Naive thymus-derived CD8-positive, alpha-beta T cell (primary cell): ENCODE measurements at regions not wholly inside any gene's neighbourhood (a gene's known extent, or its start where the extent isn't known, plus 50 kb on each side); places are given as distances from the start of the nearest gene placed in this dataset.

Experiments
- ATAC-seq, 2 donors: fragments of 150-1000 bp; cut with Tn5 transposase in 1 of 2; sonication (Bioruptor Pico), chemical (Tn5 transposase) in 1 of 2; 1 replicate in 1 of 2; 2 replicates in 1 of 2; pipeline ENCODE4 v1.10.0; 2021; ENCODE audit warnings: mild to moderate bottlenecking in 2 of 2, moderate library complexity in 2 of 2
- POLR2A ChIA-PET: fragments of 350-600 bp; sonication (Branson Sonifier 250); formaldehyde crosslinking; loops from one replicate; lab custom pipeline; 2021; ENCODE audit warnings: antibody characterized with exemption; lab: Charles Lee
- DNase-seq, 10 donors: peaks; one replicate each; pipeline versions ENCODE4 v3.0.0 to v3.0.0-alpha.2; 2020 to 2022
- H3K27ac Mint-ChIP-seq, 10 donors: one replicate each; pipeline ENCODE4 v1.8.0; 2020 to 2022; ENCODE audit warnings: mild to moderate bottlenecking in 10 of 10, mixed read lengths in 10 of 10, moderate library complexity in 4 of 10, inconsistent platforms in 1 of 10
- H3K27me3 Mint-ChIP-seq, 5 donors: one replicate each; pipeline ENCODE4 v1.8.0; 2021 to 2022; ENCODE audit warnings: mixed read lengths in 5 of 5
- H3K36me3 Mint-ChIP-seq, 3 donors: one replicate each; pipeline ENCODE4 v1.8.0; 2020 to 2022; ENCODE audit warnings: mixed read lengths in 3 of 3, mild to moderate bottlenecking in 2 of 3, inconsistent platforms in 1 of 3
- H3K4me1 Mint-ChIP-seq, 4 donors: one replicate each; pipeline ENCODE4 v1.8.0; 2021 to 2022; ENCODE audit warnings: mixed read lengths in 4 of 4
- H3K4me3 Mint-ChIP-seq, 10 donors: one replicate each; pipeline ENCODE4 v1.8.0; 2020 to 2022; ENCODE audit warnings: mild to moderate bottlenecking in 10 of 10, mixed read lengths in 10 of 10, moderate library complexity in 6 of 10, inconsistent platforms in 1 of 10
- H3K9me3 Mint-ChIP-seq, 9 donors: one replicate each; pipeline ENCODE4 v1.8.0; 2020 to 2022; ENCODE audit warnings: mixed read lengths in 9 of 9, mild to moderate bottlenecking in 3 of 9, inconsistent platforms in 1 of 9, moderate library complexity in 1 of 9

DNA sequence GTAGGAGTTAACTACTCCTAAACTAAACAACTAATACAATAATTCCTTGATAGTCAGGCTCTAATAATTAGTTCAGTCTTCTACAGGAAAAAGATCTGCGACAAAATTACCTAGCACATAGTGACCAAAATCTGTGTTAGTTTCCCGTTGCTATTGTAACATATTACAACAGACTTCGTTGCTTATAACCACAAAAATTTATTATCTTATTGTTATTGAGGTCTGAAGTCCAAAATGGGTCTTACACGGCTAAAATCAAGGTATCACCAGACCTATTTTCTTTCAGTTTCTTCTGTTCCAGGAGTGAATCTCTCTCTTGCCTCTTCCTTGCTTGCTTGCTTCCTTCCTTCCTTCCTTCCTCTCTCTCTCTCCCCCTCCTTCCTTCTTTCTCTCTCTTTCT, 993.6 kb upstream of the SPRY2 start:
- Mint-ChIP-seq H3K27me3 (no peaks in the 10 kb centered on the region), H3K9me3 (peaks cover 0 to 11% (median 7%) of the 10 kb centered on the region in 9 donors), H3K27ac (no peak overlapping the region), H3K4me1 (no peaks in the 10 kb centered on the region), H3K4me3 (no peak overlapping the region), H3K36me3 (no peaks in the 10 kb centered on the region)
- no peak for DNase-seq
- POLR2A ChIA-PET = no interaction called here
- no peak for ATAC-seq

DNA sequence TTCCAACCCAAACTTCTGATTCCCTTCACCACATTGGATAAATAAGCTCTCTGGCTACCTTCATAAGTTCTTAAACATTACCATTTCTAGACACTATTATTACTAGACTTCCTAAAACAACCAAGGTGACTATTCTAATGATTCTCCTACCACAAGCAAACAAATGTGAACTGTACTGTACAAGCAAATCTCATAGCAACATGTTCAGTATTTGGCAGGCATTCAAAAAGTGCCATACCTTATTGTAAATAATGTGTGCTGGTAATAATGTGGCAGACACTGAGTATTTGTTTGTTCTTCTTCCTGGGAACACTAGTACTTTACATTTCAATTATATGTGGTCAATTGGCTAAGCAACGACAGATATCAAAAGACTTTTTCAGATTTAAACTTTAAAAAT, 986.0 kb upstream of the SPRY2 start:
- Mint-ChIP-seq H3K4me3 (no peak overlapping the region), H3K27me3 (no peaks in the 10 kb centered on the region), H3K9me3 (peaks cover 0 to 14% (median 7%) of the 10 kb centered on the region in 9 donors), H3K4me1 (no peaks in the 10 kb centered on the region), H3K36me3 (no peaks in the 10 kb centered on the region), H3K27ac (no peak overlapping the region)
- POLR2A ChIA-PET = no interaction called here
- DNase-seq (no peak), ATAC-seq (no peak)

DNA sequence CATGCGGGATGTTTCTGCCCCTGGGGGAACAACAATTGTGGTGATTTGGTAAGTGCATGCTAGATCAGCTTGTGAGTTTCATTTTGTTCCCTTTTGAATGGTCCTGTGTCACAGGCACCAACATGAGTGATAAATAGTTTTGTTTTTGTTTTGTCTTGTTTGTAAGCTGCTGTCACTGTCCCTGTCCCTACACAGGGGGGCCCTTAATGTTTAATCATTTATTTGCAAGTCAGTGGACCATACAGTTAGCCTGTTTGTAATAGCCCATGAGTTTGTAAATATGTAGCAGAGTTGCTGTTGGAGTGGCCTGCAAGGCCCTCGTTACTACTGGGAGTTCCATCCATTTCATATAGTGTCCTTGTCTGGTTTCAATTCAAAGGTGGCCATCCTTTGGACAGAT, 979.6 kb upstream of the SPRY2 start:
- no peak overlapping the region for H3K4me3 Mint-ChIP-seq
- no peak overlapping the region for H3K27ac Mint-ChIP-seq
- POLR2A ChIA-PET = no interaction called here
- no peaks in the 10 kb centered on the region for H3K27me3 Mint-ChIP-seq
- peaks cover 0 to 19% (median 0%) of the 10 kb centered on the region in 9 donors for H3K9me3 Mint-ChIP-seq
- DNase-seq (no peak), ATAC-seq (no peak)
- H3K4me1 Mint-ChIP-seq = no peaks in the 10 kb centered on the region
- no peaks in the 10 kb centered on the region for H3K36me3 Mint-ChIP-seq

DNA sequence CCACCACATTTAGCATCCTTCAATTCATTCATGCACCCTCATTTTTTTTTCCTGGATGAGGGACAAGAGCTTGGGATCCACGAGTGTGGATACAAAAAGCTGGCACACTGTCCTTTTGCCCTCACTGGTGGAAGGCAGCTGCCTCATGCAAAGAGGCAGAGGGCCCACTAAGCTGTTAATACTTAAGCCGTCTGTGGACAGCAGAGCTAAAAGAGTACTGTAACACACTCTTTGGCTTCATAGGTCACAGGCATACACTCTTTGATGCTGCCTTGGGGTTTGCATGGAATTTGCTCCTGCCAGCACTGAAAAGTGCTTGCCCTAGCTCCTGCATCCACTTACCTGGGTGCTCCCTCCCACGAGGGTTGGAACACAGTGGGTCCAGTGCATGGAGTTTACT, 978.4 kb upstream of the SPRY2 start:
- no peaks in the 10 kb centered on the region for H3K4me1 Mint-ChIP-seq
- DNase-seq (no peak), ATAC-seq (no peak)
- peaks cover 0 to 22% (median 0%) of the 10 kb centered on the region in 9 donors for H3K9me3 Mint-ChIP-seq
- no peak overlapping the region for H3K27ac Mint-ChIP-seq
- POLR2A ChIA-PET = no interaction called here
- no peak overlapping the region for H3K4me3 Mint-ChIP-seq
- H3K27me3 Mint-ChIP-seq = no peaks in the 10 kb centered on the region
- H3K36me3 Mint-ChIP-seq = no peaks in the 10 kb centered on the region

DNA sequence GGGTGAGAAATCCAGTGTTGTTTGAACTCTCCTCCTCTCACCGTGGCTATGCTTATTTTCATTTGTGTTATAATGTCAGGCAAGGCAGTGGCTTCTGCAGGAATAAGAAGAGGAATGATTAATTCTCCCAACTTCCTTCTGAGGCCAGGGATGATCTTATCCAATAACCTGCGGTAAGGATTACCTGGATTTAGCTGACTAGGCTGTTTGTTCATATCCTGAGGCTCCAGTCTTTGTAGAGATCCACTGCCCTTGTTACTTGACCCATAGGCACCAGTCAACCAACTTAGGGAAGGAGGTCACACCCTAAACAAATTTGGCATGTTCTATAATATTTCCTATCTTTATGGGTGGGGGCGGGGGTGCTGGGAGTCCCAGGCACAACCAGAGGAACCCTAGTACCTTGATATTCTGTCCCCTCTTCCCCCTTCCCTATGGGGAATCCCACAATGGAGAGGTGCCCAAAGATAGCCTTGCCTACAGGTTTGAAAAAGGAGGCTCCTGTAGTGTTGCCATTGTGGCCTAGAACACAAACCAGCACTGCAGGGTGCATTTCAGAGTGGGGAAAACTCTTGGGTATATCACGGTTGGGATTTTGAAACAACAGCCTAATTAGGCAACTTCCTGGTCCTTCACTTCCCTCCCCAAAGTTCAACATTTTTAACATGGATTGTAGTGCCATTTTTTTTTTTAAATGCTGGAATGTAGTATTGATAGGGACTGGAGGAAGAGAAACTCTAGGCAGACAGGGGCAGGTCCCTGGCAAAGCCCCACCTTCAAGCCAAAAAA, 977.5 kb upstream of the SPRY2 start:
- H3K27ac Mint-ChIP-seq = no peak overlapping the region
- POLR2A ChIA-PET = no interaction called here
- peaks cover 0 to 19% (median 0%) of the 10 kb centered on the region in 9 donors for H3K9me3 Mint-ChIP-seq
- H3K36me3 Mint-ChIP-seq = no peaks in the 10 kb centered on the region
- DNase-seq = no peak
- H3K4me3 Mint-ChIP-seq = no peak overlapping the region
- H3K4me1 Mint-ChIP-seq = no peaks in the 10 kb centered on the region
- no peak for ATAC-seq
- no peaks in the 10 kb centered on the region for H3K27me3 Mint-ChIP-seq

DNA sequence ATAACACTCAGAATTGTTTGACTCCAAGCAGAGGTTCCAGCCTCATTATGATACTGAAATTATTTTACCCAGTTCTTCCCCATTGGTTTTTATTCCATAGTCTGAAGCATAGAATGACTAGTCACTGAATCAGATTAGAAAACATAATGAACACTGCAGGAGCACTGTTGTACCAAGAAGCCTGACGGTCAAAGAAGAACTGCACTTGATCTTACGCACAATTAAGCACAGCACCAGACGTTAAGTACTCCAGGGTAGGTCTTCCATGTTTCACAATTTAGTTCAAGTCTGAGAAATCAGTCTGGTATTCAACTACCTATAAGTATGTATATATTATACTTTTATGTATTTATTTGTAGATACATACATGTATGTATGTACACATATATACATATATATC, 973.5 kb upstream of the SPRY2 start:
- no peaks in the 10 kb centered on the region for H3K27me3 Mint-ChIP-seq
- no peaks in the 10 kb centered on the region for H3K4me1 Mint-ChIP-seq
- no peak overlapping the region for H3K27ac Mint-ChIP-seq
- H3K9me3 Mint-ChIP-seq = peaks cover 0 to 18% (median 0%) of the 10 kb centered on the region in 9 donors
- POLR2A ChIA-PET = no interaction called here
- no peaks in the 10 kb centered on the region for H3K36me3 Mint-ChIP-seq
- no peak overlapping the region for H3K4me3 Mint-ChIP-seq
- ATAC-seq = no peak
- no peak for DNase-seq

DNA sequence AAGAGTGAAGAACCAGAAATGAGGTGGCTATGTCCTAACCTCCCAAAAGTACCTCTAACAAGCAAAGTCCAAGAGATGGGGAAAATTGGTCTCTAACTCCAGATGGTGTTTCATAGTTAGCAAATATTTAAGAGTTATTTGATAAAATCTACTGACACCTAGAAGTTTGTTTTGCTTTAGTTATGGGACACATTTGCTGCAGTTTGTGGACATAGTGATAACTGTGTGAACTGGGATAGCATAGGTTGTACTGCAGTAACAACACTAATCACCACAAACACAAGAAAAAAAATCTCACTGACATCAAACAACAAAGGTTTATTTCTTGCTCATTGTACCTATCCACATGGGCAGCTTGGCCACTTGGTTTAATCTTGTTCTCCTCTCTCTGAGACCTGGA, 965.0 kb upstream of the SPRY2 start:
- no peaks in the 10 kb centered on the region for H3K4me1 Mint-ChIP-seq
- POLR2A ChIA-PET = interaction anchor here (0.7 kb wide), 1 partner anchor 63 kb away, joined by 3 read pairs; no protein-coding TSS in a partner anchor
- no peak overlapping the region for H3K4me3 Mint-ChIP-seq
- H3K27me3 Mint-ChIP-seq = no peaks in the 10 kb centered on the region
- H3K9me3 Mint-ChIP-seq = peaks cover 0 to 19% (median 3%) of the 10 kb centered on the region in 9 donors
- ATAC-seq (no peak), DNase-seq (no peak)
- no peak overlapping the region for H3K27ac Mint-ChIP-seq
- no peaks in the 10 kb centered on the region for H3K36me3 Mint-ChIP-seq

DNA sequence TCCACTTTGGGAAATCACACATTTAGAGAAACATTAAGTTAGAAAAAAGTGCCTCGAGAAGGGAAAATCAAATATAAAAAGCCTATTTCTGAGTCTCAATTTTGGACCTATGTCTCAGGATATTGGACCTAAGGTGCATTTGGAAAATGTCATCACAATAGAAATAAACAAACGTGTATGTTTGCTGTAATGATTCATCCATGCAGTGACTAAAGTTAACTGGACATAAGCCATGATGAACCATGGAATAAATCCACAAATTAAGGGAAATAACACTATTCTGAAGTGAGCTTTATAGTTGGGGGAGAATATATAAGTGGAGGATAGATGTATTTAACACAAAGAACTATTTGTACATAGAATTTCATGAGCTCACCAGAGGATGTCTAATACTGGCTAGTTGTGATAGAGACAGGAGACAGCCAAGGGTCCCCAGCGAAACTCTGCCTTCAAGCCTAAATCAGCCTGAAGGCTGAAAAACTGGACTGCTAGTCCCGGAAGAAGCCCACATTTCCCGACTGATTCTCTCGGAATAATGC, 963.3 kb upstream of the SPRY2 start:
- Mint-ChIP-seq H3K27me3 (no peaks in the 10 kb centered on the region), H3K4me1 (no peaks in the 10 kb centered on the region), H3K36me3 (no peaks in the 10 kb centered on the region), H3K4me3 (no peak overlapping the region), H3K9me3 (peaks cover 0 to 19% (median 3%) of the 10 kb centered on the region in 9 donors), H3K27ac (no peak overlapping the region)
- no peak for DNase-seq
- POLR2A ChIA-PET = no interaction called here
- ATAC-seq = no peak

DNA sequence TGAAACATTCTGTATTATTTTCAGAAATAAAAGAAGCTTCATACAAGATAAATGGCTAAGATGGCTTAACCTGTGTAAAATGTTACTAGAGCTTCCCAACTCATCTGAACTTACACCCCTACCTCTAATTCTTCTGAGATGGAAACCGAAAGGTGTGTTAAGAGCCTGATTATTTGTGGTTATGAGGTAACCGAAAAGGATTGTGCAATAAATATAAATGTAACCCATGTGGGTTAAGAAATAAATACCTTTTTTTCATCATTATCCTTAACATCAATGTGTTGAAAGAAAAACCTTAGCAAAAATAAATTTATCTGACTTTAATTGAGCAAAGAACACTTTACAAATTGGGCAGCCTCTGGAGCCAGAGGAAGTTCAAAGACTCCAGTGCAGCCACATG, 961.8 kb upstream of the SPRY2 start:
- no peaks in the 10 kb centered on the region for H3K4me1 Mint-ChIP-seq
- ATAC-seq (no peak), DNase-seq (no peak)
- no peaks in the 10 kb centered on the region for H3K27me3 Mint-ChIP-seq
- POLR2A ChIA-PET = no interaction called here
- no peak overlapping the region for H3K4me3 Mint-ChIP-seq
- H3K36me3 Mint-ChIP-seq = no peaks in the 10 kb centered on the region
- H3K27ac Mint-ChIP-seq = no peak overlapping the region
- H3K9me3 Mint-ChIP-seq = peaks cover 0 to 18% (median 3%) of the 10 kb centered on the region in 9 donors

DNA sequence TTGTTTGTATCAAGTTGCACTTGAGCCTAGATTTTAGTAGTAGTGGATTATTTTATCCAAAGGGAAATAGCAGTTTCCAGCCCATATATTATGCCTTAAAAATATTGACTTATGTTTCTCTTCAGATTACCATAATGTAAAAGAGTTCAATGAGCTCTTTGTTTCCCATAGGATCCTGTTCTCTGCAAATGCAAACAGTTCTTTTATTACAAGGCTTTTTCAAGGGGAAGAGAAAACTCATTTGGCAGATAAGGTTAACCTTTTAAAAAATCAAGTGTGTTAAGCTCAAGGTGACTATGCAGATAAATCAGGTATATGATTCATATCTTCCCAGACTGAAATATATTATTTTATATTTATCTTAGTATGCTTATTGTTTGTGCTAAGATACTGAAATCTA, 961.2 kb upstream of the SPRY2 start:
- no peaks in the 10 kb centered on the region for H3K27me3 Mint-ChIP-seq
- ATAC-seq (no peak), DNase-seq (no peak)
- H3K36me3 Mint-ChIP-seq = no peaks in the 10 kb centered on the region
- H3K27ac Mint-ChIP-seq = no peak overlapping the region
- no peaks in the 10 kb centered on the region for H3K4me1 Mint-ChIP-seq
- no peak overlapping the region for H3K4me3 Mint-ChIP-seq
- peaks cover 0 to 14% (median 3%) of the 10 kb centered on the region in 9 donors for H3K9me3 Mint-ChIP-seq
- POLR2A ChIA-PET = no interaction called here

DNA sequence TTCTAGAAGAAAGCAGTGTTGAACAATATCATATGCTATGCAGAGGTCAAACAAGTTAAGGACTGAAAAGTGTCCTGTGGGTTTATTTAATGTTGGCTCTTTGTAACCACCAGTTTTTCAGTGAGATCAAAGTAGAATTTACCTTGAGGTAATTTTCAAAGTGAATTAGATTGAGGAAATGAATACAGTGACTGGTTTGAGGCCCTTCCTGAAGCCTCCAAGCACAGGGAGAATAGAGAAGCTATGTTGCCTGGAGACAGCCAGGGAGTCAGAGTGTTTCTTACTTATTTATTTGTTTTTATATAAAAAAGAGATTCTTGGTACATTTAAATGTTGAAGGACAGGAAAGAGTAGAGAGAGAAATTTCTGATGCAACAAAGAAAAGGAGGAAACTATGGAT, 954.3 kb upstream of the SPRY2 start:
- POLR2A ChIA-PET = no interaction called here
- Mint-ChIP-seq H3K4me3 (no peak overlapping the region), H3K9me3 (peaks cover 0 to 9% (median 4%) of the 10 kb centered on the region in 9 donors), H3K36me3 (no peaks in the 10 kb centered on the region), H3K27me3 (no peaks in the 10 kb centered on the region), H3K27ac (no peak overlapping the region), H3K4me1 (no peaks in the 10 kb centered on the region)
- no peak for ATAC-seq
- no peak for DNase-seq

DNA sequence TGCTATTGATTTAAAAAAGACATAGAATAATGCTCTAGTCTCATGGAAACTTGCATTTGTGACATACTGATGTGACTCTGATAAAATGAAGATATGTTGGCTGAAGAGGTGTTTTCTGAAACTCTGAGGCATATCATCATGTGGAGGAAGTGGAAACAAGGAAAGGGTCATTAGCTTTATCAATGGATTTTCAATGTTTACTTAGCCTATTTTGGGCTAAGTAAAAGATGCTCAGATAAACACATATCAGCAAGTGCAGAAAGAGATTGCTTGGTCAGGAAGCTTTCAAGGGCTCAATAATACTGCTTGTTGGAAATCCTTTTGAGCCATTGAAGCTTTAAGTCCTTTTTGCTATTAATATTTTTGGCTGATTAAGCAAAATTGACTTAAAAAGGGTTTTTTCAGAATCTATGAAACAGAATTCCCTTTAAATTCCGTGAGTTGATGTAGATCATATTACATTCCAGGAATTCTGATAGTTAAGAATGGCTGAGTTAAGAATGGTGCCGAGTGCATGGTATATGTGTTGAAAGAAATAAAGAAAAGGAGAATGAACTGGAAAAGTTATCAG, 952.8 kb upstream of the SPRY2 start:
- DNase-seq (no peak), ATAC-seq (no peak)
- Mint-ChIP-seq H3K36me3 (no peaks in the 10 kb centered on the region), H3K27me3 (no peaks in the 10 kb centered on the region), H3K4me1 (no peaks in the 10 kb centered on the region), H3K9me3 (peaks cover 0 to 7% (median 4%) of the 10 kb centered on the region in 9 donors), H3K4me3 (no peak overlapping the region), H3K27ac (no peak overlapping the region)
- POLR2A ChIA-PET = no interaction called here

DNA sequence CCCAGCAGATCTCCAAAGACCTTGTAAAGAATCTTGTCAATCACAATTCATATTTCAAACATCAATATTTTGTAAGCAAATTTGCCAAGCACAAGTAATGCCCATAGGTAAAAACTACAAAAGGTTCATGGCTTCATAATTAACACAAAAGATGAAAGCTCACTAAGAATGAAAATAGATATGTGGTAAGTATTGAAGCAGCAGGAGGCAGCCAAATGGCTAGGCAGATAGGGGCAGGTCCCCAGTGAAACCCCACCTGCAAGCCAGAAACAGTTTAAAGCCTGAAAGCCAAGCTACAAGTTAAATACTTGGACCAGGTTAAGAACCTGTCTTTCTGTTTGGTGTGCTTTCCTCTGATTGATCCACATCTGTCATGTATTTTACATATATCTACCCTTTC, 942.6 kb upstream of the SPRY2 start:
- Mint-ChIP-seq H3K4me1 (no peaks in the 10 kb centered on the region), H3K27me3 (no peaks in the 10 kb centered on the region), H3K36me3 (no peaks in the 10 kb centered on the region), H3K4me3 (no peak overlapping the region), H3K9me3 (peaks cover 0 to 23% (median 8%) of the 10 kb centered on the region in 9 donors), H3K27ac (no peak overlapping the region)
- POLR2A ChIA-PET = no interaction called here
- no peak for DNase-seq
- no peak for ATAC-seq
